Kidney tubule cell (primary cell): ENCODE measurements at regions not wholly inside any gene's neighbourhood (a gene's known extent, or its start where the extent isn't known, plus 50 kb on each side); places are given as distances from the start of the nearest gene placed in this dataset.
"Not testable (repeated sequence)": the region's sequence is repeated elsewhere in the genome, so short reads cannot be mapped to it uniquely, and the experiment has no call there.

ENCODE experiments used
- DNase-seq: peaks from one replicate; pipeline ENCODE4 v3.0.0-alpha.2; 2018; ENCODE audit warnings: low spot score

DNA sequence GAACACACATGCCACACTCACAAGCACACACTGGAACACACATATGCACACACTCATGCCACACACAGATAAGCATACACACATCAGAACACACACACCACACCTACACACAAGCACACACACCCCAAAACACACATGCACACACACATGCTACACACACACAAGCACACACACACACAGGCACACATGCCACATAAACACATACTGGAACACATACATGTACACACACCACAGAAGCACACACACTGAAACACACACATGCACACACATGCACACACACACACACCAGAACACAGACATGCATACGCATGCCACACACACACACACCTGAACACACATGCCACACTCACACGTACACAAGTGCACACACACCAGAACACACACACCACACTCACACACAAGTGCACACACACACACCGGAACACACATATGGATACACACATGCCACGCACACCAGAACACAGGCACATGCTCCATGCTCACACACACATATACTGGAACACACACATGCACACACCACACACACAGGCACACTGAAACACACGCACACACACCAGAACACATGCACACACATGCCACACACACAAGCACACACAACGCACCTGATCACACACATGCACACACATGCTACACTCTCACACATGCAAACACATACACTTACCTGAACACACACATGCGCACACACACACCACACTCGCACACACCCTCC lies 78.0 kb upstream of the IRX4 start:
- no peak for DNase-seq

DNA sequence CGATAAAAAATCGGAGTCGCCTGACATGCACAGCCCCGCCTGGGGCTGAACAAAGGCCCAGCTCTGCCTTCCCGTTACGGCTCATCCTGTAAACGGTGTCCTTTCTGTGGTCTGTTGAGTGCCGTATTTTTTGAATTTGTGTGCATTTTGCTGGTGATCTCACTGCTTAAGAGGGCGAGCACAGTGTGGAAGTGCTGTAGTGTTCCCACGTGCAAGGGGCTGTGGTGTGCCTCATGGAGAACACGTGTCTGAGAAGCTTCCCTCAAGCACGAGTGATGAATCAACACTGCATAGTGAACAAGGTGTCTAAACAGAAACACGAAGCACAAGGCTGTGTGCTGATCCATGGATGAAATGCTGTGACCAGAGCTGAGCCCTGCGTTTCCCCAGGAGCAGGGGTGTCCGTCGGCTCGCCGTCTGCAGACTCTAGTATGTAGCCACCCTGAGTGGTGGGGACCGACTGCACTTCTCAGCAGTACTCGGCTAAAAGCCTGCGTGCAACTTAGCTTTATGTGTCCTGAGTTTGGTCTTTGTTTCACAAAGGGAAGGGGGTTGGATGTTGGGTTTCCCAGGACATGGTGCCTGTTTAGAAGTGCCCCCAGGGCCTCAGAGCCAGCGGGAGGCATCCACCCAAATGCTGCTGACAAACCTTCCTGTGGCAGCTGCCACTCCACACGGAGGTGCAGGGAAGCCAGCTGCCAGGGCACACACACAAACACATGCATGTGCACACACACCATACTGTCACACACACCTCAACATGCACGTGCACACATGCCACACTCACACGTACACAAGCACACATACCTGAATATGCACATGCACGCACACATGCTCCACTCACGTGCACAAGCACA lies 77.2 kb upstream of the IRX4 start:
- DNase-seq: no peak

DNA sequence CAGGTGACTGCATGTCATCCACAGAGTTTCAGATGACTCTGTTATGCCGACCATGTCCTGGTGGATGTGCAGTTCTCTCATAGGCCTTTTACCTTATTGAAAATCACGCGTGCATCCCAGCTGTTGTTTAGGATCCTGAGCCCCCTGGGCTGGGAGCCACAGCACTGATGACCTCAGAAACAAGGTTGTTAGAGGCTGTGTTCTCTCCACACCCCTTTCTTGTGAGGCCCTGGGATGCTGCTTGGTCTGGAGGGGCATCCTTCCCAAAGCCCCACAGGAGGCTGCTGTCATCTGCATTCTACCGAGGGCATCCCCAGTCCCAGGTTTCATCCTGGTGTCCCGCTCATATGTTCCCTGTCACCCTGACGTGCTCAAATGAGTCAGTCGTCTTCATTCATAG lies 76.5 kb upstream of the IRX4 start:
- DNase-seq: no peak

DNA sequence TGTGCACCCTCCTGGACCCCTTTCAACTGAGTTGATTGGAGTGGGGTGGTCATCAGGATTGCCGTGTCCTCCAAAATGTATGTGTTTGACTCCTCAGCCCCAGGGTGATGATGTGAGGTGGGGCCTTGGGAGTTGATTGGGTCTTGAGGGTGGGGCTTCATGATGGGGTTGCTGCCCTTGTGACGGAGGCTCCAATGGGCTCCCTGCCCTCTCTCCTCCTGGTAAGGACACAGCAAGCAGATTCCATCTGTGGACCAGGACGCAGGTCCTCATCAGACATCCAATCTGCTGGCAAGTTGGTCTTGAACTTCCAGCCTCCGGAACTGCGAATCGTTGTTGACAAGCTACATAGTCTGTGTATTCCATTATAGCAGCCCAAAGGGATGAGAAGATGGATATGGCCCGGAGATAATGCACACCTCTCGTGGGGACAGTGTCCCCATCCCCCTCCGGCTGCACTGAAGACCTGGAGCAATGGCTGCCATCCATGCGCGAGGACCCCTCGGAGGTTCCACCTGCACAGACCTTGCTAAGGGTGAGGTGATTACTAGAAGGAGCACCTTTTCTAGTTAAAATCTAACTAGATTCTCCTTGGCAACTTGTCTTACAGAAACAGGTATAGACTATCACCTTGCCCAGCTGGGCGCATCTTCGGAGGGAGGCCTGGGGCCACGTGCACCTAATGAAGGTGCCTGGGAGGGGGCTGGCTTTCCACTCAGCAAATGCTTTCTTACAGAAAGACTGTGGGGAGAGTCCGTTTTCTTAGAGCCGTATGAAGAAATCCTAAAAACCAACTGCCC lies 75.7 kb upstream of the IRX4 start:
- no peak for DNase-seq

DNA sequence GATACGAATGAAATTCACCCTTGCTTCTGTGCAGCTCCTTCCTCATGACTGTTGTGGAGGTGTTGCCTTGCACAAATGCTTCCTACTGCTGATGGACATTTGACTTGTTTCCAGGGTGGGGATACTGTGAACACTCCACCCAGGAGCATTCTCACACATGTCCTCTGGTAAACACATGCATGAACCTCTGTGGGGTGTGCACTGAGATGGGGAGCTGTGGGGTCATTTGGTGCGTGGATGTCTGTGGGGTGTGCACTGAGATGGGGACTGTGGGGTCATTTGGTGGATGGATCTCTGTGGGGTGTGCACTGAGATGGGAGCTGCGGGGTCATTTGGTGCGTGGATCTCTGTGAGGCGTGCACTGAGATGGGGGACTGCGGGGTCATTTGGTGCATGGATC lies 72.9 kb upstream of the IRX4 start:
- no peak for DNase-seq

DNA sequence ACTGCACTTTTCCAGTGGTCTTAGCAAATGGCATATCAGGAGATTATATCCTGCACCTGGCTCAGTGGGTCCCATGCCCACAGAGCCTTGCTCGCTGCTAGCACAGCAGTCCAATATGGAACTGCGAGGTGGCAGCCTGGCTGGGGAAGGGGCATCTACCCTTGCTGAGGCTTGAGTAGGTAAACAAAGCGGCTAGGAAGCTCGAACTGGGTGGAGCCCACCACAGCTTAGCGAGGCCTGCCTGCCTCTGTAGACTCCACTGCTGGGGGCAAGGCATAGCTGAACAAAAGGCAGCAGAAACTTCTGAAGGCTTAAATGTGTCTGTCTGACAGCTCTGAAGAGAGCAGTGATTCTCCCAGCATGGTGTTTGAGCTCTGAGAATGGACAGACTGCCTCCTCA lies 71.0 kb upstream of the IRX4 start:
- not testable (repeated sequence) for DNase-seq

DNA sequence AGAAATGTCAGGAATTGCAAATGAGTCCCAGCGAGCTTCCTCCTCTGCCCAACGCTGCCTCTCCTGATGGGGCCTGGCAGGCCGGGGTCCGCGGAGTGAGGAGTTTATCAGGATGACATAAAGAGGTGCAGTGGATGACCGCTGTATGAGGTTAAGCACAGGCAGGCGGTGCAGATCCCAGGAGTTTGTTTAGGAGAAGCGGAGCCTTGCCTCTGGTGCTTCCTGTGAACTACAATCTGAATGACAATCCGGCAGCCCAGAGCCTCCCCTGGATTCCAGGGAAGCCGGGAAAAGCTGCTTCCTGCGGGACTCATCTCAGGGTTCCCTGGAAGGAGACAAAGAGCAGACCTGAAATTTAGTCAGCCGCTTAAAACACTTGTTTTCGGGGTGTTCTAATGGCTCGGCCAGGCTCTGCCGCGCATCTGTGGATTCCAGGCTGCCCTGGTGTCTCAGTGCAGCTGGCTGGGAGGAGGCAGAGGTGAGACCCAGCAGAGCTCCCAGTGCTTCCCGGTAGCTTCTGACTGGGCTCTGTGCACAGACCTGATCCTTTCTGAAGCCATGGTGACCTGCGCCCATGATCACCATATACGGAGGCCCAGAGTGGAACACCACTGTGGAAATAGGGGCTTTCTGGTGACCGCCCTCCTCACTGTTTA lies 69.8 kb upstream of the IRX4 start:
- DNase-seq: no peak

DNA sequence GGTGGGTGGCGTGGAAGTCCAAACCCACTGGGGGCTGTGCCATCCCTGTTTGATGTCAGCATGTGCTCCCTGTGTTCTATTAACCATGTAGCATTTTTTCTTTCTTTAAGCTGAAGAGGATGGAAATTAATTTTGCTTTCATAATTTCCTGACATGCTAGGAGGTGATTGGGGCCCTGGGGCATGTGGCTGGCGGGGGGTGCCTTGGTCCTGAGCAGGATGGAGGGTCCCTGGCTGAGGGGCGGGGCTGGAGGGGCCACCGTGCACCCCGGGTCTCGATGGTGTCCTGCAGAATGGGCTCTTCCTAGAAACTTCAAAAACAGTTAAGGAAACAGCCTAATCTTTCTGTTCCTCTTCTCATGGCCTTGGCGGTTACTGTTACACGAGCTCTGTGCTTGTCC lies 69.3 kb upstream of the IRX4 start:
- no peak for DNase-seq

DNA sequence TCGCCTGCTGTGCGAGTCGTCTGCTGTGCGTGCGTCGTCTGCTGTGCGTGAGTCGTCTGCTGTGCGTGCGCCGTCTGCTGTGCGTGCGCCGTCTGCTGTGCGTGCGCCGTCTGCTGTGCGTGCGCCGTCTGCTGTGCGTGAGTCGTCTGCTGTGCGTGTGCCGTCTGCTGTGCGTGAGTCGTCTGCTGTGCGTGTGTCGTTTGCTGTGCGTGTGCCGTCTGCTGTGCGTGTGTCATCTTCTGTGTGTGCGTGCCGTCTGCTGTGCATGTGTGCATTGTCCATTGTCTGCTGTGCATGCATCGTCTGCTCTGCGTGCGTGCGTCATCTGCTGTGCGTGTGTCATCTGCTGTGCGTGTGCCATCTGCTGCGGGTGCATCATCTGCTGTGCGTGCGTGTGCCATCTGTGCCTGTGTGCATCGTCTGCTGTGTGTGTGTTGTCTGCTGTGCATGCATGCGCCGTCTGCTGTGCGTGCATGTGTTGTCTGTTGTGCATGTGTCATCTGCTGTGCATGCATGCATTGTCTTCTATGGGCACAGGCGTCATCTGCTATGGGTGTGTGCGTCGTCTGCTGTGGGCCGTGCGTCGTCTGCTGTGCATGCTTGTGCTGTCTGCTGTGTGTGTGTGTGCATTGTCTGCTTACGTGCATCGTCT lies 68.6 kb upstream of the IRX4 start:
- no peak for DNase-seq

DNA sequence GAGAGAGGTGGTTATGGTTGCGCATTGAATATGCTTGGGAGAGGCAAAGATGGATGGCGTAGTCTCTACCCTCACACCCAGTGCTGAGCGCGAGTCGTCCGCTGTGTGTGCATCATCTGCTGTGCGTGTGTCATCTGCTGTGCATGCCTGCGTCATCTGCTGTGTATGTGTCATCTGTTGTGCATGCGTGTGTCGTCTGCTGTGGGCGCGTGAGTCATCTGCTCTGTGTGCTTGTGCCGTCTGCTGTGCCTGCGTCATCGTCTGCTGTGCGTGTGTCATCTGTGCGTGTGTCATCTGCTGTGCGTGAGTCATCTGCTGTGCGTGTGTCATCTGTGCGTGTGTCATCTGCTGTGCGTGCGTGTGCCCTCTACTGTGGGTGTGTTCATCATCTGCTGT lies 68.0 kb upstream of the IRX4 start:
- peak; percentile 26 for DNase-seq

DNA sequence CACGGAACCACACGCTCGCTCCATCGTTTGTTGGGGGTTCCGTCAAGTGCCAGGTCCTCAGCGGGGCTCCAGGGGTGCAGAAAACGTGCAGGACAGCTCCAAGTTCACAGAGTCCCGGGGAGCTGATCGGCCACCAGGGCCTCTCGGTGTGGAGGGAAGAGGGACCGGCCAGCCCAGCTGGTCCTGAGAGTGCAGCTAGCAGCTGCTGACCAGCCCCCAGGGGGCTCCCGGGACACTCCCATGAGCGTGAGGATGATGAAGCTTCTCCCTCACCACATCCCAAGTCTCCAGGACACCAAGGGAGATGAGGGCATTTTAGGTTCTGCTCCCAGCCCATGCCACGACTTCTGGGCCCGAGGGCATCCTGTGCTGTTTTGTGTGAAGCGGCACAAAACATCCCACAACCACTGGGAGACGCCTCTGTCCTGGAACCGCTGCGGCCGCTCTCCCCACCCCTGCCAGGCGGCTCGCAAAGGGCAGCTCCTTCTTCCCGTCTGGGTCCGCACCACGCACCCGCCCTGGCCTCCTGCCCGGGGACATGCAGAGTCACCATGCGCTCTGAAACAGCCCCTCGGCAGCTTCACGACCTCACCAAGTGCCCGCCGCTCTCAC lies 67.5 kb upstream of the IRX4 start:
- DNase-seq: no peak

DNA sequence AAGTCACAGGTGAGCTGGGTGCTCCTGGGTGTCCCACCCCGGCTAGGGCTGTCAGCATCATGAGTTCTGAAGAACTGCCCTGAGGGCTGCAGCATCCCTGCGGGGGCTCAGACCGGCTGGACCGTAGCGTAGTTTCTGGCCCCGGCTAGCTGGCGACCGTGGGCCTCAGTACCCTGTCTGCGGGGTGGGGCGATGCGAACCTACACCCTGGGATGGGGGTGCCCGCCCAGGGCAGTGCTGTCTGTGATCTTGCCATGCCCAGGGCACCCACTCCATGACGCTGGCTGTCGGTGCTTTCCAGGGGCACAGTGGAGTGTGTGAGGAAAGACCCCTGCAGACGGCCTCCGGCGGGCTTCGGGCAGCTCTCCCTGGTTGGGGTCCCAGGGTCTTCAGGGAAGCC lies 66.5 kb upstream of the IRX4 start:
- DNase-seq: no peak

DNA sequence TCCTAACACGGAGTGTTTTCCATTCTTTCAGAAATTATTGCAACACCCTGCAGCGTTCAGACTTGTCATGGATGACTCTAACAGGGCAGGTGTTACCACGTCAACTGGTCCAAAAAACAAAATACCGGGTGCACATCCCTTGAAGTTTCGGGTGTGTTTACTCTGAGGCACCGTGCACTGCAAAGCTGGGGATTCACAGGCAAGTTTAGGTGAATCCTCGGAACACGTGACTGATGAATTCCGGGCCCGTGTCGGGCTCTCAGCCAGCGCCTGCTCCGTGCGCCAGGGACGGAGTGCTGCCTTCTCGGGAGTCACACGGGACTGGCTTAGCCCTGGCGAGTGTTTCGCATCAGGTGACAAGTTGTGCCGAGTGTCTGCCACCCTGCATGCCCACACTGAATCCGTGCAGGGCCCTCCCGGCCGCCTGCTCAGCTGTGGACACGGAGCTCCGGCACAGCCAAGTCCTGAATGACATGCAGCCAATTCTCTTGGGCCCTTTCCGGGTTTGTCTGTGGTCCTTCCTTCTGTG lies 66.0 kb upstream of the IRX4 start:
- no peak for DNase-seq

DNA sequence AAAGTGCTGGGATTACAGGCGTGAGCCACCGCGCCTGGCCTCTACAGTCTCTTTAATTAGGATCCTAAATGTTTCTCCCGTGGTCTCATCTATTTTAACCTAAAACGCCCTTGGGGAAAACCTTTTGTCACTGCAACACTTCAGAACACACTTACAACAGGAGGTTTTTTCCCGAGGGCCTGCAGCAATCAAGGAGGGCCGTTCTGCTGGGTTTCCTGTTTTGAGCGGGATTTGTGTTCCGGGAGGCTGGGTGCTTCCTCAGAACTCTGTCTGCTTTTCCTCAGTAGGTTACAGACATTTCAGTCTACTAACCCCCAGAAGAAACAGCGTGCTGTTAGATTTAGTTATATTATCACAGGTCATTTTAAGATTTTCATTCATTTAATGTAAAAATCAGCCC lies 65.4 kb upstream of the IRX4 start:
- DNase-seq: no peak

DNA sequence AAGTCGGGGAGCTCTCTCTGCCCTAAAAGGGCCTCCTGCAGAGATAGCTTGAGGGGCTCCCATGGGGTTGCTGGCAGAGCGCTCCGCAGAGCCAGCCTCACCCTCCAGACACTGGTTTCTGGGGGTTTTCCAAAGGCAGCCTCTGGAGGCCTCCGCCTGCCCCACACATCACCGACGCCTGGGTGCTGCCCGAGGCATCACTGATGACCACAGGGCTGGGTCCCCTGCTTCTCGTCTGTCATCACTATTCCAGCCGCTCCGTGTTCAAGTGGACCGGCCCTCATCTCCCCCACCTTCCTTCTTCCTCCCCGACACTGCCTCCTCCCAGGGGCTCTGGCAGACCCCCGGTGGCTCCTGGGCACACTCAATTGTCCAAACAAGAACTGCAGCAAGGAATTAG lies 64.1 kb upstream of the IRX4 start:
- DNase-seq: no peak

DNA sequence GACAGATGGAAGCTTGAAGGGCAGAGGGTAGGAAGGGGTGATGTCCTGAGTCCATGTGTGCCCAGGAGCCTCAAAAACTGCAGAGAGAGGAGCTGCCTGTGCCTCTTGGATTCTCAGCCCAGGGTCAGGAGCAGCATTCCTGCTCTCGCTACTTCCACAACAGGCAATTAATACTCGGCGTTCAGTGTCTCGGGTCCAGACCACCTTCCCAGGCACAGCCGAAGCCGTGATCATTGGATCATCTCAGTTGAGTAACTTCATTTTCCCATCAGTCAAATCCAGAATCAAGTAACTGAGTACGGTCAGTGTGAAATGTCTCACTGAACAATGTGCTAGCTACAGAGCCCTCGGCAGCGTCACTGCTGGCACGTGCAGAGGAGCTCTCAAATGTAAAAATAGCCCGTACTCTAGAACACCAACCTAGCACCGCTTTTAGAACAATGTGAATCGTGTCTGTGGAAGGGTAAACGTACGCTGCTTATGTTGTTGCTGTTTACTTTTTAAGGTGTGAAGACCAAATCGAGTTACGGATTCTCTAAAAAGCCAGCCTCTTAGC lies 63.5 kb upstream of the IRX4 start:
- no peak for DNase-seq

DNA sequence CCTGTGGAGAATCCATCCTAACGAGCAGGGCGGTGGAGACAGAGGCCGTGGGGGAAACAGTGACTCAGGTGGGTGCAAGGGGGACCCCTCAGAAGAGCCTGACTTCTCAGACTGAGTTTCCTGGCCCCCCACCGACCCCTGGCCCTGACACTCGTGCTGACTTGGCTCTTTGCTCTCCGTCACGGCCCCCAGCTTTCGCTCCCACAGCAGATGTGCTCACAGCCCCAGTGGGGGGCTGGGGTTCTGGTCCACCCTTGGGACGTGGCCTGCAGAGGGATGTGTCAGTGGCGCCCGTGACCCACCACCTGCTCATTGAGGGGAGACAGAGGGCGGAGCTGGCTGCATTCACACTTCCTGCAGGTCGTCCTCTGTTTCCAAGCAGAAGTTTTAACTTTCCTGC lies 62.9 kb upstream of the IRX4 start:
- no peak for DNase-seq

DNA sequence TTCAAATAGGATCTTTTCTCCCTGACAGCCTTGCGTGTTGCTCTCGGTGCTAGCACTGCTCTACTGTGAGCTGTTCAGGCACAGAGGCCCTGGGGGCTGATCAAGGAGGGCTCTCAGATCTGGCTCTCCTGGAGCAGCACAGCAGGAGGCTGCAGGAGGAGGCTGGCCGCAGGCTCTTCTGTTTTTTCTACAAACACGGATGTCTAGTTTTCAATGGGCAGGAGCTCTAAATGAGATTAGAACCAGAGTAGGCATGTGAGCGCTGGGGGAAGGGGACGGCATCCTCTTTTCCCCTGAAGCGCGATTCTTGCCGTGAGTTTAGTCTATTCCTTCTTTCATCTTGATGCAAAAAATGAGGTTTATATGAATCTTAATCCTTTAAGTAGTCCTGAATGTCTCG lies 61.7 kb upstream of the IRX4 start:
- no peak for DNase-seq

DNA sequence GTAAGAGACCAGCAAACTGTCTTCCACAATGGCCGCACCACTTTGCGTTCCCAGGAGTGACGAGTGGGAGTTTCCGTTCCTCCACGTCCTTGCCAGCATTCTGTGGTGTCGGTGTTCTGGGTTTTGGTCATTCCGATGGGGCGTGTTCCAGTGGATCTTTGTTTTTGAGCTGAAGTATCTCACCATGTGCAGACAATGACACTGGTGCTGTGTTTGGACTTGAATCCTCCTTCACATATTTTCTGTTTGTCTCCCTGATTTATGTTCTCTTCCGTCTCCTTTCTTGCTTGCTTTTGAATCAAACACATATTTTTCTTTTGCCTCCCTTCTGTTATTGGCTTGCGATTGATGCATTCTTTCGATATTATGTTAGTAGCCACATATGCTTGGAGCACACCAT lies 60.8 kb upstream of the IRX4 start:
- DNase-seq: no peak

DNA sequence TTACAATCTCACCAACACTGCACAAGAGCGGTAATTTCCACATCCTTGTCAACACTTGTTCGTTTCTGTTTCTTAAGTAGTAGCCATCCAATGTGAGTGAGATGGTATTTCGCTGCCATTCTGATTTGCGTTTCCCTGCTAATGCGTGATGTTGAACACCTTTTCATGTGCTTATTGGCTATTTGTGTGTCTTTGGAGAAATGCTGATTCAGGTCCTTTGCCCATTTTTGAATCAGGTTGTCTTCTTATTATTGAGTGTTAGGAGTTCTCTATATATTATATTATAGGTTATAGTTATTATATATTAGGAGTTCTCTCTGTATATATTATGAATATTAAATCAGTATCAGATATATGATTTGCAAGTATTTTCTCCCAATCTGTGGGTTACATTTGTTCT lies 59.9 kb upstream of the IRX4 start:
- no peak for DNase-seq

DNA sequence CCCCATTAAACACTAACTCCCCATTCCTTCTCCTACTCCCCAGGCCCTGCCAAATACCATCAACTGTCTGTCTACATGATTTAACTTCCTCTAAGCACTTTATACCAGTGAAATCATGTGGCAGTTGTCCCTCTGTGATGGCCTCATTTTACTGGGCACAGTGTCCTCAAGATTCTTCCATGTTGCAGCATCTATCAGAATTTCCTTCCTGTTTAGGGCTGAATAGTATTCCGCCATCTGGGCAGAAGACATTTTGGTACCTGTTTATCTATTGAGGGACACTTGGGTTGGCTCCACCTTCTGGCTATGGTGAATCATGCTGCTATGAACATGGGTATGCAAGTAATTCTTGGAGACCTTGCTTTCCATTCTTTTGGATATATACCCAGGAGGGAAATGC lies 59.4 kb upstream of the IRX4 start:
- no peak for DNase-seq
